SK-N-SH treated with all-trans-retinoic acid at 6 μM for 48 hours (cell line): ENCODE measurements at regions not wholly inside any gene's neighbourhood (a gene's known extent, or its start where the extent isn't known, plus 50 kb on each side); places are given as distances from the start of the nearest gene placed in this dataset.

ENCODE experiments used
- ATAC-seq: fragments of 200-7000 bp; cut with Tn5 transposase; 3 replicates; pipeline ENCODE4 v1.9.1; 2020; ENCODE audit warnings: mild to moderate bottlenecking, moderate library complexity
- ARNTL ChIP-seq: fragments of 450-650 bp; formaldehyde crosslinking; IDR thresholded peaks from 2 replicates; pipeline ENCODE4 v1.5.0; 2020; ENCODE audit warnings: low read depth, mild to moderate bottlenecking, moderate library complexity, borderline replicate concordance
- CSDC2 ChIP-seq: fragments of 250-450 bp; sonication (Bioruptor Pico); IDR thresholded peaks from 2 replicates; pipeline ENCODE4 v1.5.0; 2020; ENCODE audit warnings: mild to moderate bottlenecking, moderate library complexity
- CSRNP3 ChIP-seq: fragments of 250-450 bp; sonication (Bioruptor Pico); IDR thresholded peaks from 2 replicates; pipeline ENCODE4 v1.5.1; 2021; ENCODE audit warnings: mild to moderate bottlenecking, moderate library complexity
- ISL1 ChIP-seq: fragments of 250-450 bp; sonication (Bioruptor Pico); IDR thresholded peaks from 2 replicates; pipeline ENCODE4 v2.1.2; 2022; ENCODE audit warnings: mild to moderate bottlenecking, moderate library complexity
- OSR1 ChIP-seq: fragments of 250-450 bp; sonication (Bioruptor Pico); IDR thresholded peaks from 2 replicates; pipeline ENCODE4 v1.8.0; 2022; ENCODE audit warnings: moderate library complexity, mild to moderate bottlenecking, inconsistent platforms
- POU6F1 ChIP-seq: fragments of 250-450 bp; sonication (Bioruptor Pico); IDR thresholded peaks from 2 replicates; pipeline ENCODE4 v1.8.0; 2021; ENCODE audit warnings: low read depth, mild to moderate bottlenecking, moderate library complexity, borderline replicate concordance
- RARB ChIP-seq: fragments of 250-450 bp; sonication (Bioruptor Pico); IDR thresholded peaks from 2 replicates; pipeline ENCODE4 v1.8.0; 2021; ENCODE audit warnings: mild to moderate bottlenecking, moderate library complexity
- SNAI2 ChIP-seq: fragments of 250-450 bp; sonication (Bioruptor Pico); IDR thresholded peaks from 2 replicates; pipeline ENCODE4 v1.5.0; 2020; ENCODE audit warnings: mild to moderate bottlenecking, moderate library complexity
- TCF4 ChIP-seq: fragments of 250-450 bp; sonication (Bioruptor Pico); IDR thresholded peaks from 2 replicates; pipeline ENCODE4 v1.8.0; 2021; ENCODE audit warnings: mild to moderate bottlenecking, moderate library complexity, borderline replicate concordance
- TOX ChIP-seq: fragments of 250-450 bp; sonication (Bioruptor Pico); IDR thresholded peaks from 2 replicates; pipeline ENCODE4 v1.8.0; 2021; ENCODE audit warnings: mild to moderate bottlenecking, moderate library complexity, borderline replicate concordance
- ZC3H10 ChIP-seq: fragments of 250-450 bp; sonication (Bioruptor Pico); IDR thresholded peaks from 2 replicates; pipeline ENCODE4 v1.5.1; 2021; ENCODE audit warnings: mild to moderate bottlenecking, moderate library complexity
- ZFP3 ChIP-seq: fragments of 250-450 bp; sonication (Bioruptor Pico); IDR thresholded peaks from 2 replicates; pipeline ENCODE4 v1.5.0; 2020; ENCODE audit warnings: mild to moderate bottlenecking, moderate library complexity
- ZFP30 ChIP-seq: fragments of 450-650 bp; formaldehyde crosslinking; IDR thresholded peaks from 2 replicates; pipeline ENCODE4 v1.5.0; 2022; ENCODE audit warnings: mild to moderate bottlenecking, moderate library complexity
- ZNF565 ChIP-seq: fragments of 450-650 bp; formaldehyde crosslinking; conservative IDR thresholded peaks from 2 replicates; pipeline ENCODE4 v1.5.0; 2020; ENCODE audit warnings: low read depth, mild to moderate bottlenecking, moderate library complexity
- ZNF70 ChIP-seq: fragments of 450-650 bp; formaldehyde crosslinking; IDR thresholded peaks from 2 replicates; pipeline ENCODE4 v1.5.0; 2020; ENCODE audit warnings: mild to moderate bottlenecking, moderate library complexity
- ZNF8 ChIP-seq: fragments of 450-650 bp; formaldehyde crosslinking; IDR thresholded peaks from 2 replicates; pipeline ENCODE4 v1.5.0; 2020; ENCODE audit warnings: mild to moderate bottlenecking, moderate library complexity
- TF ChIP-seq, protein P1 (sequence below): fragments of 250-450 bp; sonication (Bioruptor Pico); IDR thresholded peaks from 2 replicates; pipeline ENCODE4 v1.5.1; 2020; ENCODE audit warnings: low read depth, mild to moderate bottlenecking, moderate library complexity
- TF ChIP-seq, protein P2 (sequence below): fragments of 250-450 bp; sonication (Bioruptor Pico); IDR thresholded peaks from 2 replicates; pipeline ENCODE4 v1.8.0; 2020; ENCODE audit warnings: mild to moderate bottlenecking, moderate library complexity, borderline replicate concordance
- TF ChIP-seq, protein P3 (sequence below): fragments of 250-450 bp; sonication (Bioruptor Pico); IDR thresholded peaks from 2 replicates; pipeline ENCODE4 v1.5.0; 2020; ENCODE audit warnings: mild to moderate bottlenecking, moderate library complexity

GRCh38 chr15:53323191-53323590, 436.3 kb downstream of the WDR72 start:
- ATAC-seq, result no peak
- TF ChIP-seq RARB (CRISPR knock-in tag) (no peak), OSR1 (CRISPR knock-in tag) (no peak), ARNTL (no peak), CSDC2 (CRISPR knock-in tag) (no peak)
- TF ChIP-seq, protein P1, sequence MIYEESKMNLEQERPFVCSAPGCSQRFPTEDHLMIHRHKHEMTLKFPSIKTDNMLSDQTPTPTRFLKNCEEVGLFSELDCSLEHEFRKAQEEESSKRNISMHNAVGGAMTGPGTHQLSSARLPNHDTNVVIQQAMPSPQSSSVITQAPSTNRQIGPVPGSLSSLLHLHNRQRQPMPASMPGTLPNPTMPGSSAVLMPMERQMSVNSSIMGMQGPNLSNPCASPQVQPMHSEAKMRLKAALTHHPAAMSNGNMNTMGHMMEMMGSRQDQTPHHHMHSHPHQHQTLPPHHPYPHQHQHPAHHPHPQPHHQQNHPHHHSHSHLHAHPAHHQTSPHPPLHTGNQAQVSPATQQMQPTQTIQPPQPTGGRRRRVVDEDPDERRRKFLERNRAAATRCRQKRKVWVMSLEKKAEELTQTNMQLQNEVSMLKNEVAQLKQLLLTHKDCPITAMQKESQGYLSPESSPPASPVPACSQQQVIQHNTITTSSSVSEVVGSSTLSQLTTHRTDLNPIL (CRISPR knock-in tag), result no peak
- TF ChIP-seq, protein P2, sequence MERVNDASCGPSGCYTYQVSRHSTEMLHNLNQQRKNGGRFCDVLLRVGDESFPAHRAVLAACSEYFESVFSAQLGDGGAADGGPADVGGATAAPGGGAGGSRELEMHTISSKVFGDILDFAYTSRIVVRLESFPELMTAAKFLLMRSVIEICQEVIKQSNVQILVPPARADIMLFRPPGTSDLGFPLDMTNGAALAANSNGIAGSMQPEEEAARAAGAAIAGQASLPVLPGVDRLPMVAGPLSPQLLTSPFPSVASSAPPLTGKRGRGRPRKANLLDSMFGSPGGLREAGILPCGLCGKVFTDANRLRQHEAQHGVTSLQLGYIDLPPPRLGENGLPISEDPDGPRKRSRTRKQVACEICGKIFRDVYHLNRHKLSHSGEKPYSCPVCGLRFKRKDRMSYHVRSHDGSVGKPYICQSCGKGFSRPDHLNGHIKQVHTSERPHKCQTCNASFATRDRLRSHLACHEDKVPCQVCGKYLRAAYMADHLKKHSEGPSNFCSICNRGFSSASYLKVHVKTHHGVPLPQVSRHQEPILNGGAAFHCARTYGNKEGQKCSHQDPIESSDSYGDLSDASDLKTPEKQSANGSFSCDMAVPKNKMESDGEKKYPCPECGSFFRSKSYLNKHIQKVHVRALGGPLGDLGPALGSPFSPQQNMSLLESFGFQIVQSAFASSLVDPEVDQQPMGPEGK (CRISPR knock-in tag), result no peak

- no peak for ATAC-seq
- TF ChIP-seq, protein P1 (CRISPR knock-in tag), result no peak
- no peak for TF ChIP-seq TCF4
- TF ChIP-seq ZFP30 (CRISPR knock-in tag), result no peak
- TF ChIP-seq ZFP3 (CRISPR knock-in tag), result no peak
- TF ChIP-seq, protein P3, sequence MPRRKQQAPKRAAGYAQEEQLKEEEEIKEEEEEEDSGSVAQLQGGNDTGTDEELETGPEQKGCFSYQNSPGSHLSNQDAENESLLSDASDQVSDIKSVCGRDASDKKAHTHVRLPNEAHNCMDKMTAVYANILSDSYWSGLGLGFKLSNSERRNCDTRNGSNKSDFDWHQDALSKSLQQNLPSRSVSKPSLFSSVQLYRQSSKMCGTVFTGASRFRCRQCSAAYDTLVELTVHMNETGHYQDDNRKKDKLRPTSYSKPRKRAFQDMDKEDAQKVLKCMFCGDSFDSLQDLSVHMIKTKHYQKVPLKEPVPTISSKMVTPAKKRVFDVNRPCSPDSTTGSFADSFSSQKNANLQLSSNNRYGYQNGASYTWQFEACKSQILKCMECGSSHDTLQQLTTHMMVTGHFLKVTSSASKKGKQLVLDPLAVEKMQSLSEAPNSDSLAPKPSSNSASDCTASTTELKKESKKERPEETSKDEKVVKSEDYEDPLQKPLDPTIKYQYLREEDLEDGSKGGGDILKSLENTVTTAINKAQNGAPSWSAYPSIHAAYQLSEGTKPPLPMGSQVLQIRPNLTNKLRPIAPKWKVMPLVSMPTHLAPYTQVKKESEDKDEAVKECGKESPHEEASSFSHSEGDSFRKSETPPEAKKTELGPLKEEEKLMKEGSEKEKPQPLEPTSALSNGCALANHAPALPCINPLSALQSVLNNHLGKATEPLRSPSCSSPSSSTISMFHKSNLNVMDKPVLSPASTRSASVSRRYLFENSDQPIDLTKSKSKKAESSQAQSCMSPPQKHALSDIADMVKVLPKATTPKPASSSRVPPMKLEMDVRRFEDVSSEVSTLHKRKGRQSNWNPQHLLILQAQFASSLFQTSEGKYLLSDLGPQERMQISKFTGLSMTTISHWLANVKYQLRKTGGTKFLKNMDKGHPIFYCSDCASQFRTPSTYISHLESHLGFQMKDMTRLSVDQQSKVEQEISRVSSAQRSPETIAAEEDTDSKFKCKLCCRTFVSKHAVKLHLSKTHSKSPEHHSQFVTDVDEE (CRISPR knock-in tag), result no peak
- no peak for TF ChIP-seq RARB (CRISPR knock-in tag)
- TF ChIP-seq ISL1 (CRISPR knock-in tag), result no peak
- no peak for TF ChIP-seq ZC3H10
- TF ChIP-seq ZNF8, result no peak
- no peak for TF ChIP-seq SNAI2 (CRISPR knock-in tag)
- TF ChIP-seq TOX, result no peak
- TF ChIP-seq ZNF565, result no peak
- no peak for TF ChIP-seq POU6F1 (CRISPR knock-in tag)
- TF ChIP-seq ZNF70 (CRISPR knock-in tag), result no peak
- TF ChIP-seq, protein P2 (CRISPR knock-in tag), result no peak
- TF ChIP-seq CSRNP3 (CRISPR knock-in tag), result no peak
- TF ChIP-seq, all 23 proteins: peak for 0
Measured at GRCh38 chr15:53320816-53321215, 438.6 kb downstream of the WDR72 start.
